ENCODE measurements at regions not wholly inside any gene's neighbourhood (a gene's known extent, or its start where the extent isn't known, plus 50 kb on each side); places are given as distances from the start of the nearest gene placed in this dataset.

DNA sequence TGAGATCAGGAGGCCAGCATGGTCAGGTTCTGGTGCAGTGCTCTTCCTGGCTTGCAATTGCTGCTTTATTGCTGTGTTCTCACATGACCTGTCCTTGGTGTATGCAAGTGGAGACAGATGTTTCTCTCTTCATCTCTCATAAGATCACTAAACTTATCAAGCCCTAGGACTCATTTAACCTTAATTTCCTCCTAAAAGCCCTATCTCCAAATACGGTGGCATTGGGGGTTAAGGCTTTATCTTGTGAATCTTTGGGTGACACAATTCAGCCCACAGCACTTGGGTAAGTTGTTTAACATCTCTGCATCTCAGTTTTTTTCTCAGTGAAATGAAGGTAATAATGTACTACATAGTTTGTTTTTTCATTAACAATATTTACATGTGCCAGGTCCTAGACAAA is 152.4 kb downstream of the RWDD3 start:
- WGBS (ENCODE audit: insufficient coverage, low coverage, missing lambda C conversion rate): 0% methylated on average over 1 of the region's 1 CpG
- intact Hi-C loops (cut with micrococcal nuclease): no loop called here
- no peak for TF ChIP-seq ZNF668 (CRISPR knock-in tag; IDR thresholded peaks at IDR 0.05)
- TF ChIP-seq ZBED1 (IDR thresholded peaks at IDR 0.05): no peak
- TF ChIP-seq ELF2 (CRISPR knock-in tag; IDR thresholded peaks at IDR 0.05): no peak

DNA sequence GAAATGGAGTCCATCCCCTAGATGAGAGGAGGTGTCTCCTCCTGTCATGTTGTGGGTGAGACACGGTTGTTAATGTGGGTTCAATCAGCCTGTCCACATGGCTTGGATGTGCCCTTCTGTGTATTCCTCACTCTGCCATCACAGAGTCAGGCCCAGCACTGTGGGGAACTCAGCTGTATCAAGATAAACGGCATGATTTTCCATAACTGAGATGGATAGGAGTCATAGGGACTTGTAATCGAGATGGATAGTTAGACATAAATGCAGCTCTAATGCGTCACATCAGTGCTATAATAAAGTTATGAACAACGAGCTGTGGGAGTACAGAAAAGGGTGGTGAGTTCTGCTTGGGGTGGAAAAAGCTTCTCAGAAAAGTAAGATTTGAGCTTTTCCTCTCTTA is 152.9 kb downstream of the RWDD3 start:
- H3K27me3 ChIP-seq (ENCODE audit: control insufficient read depth in 2 of 2, insufficient read depth in 2 of 2, low read length in 2 of 2): no peaks in the 10 kb centered on the region
- BruUV-seq (replicated peaks): no TSS peak
- H3K79me2 ChIP-seq (ENCODE audit: control insufficient read depth, insufficient read depth, low read length): no peaks in the 10 kb centered on the region
- H3K9me1 ChIP-seq (ENCODE audit: control insufficient read depth, insufficient read depth, low read length): no peaks in the 10 kb centered on the region
- no peak overlapping the region for H2AFZ ChIP-seq (ENCODE audit: low read depth, low read length)
- CTCF ChIA-PET (ENCODE audit: low intra/inter-chr PET ratio): no interaction called here
- no peaks in the 10 kb centered on the region for H4K20me1 ChIP-seq (replicated peaks; ENCODE audit: control insufficient read depth, insufficient read depth, low read length)
- 0% methylated on average over 5 of the region's 5 CpGs for WGBS (ENCODE audit: insufficient coverage, low coverage, missing lambda C conversion rate)
- intact Hi-C loops (cut with micrococcal nuclease): no loop called here
- no peak for FAIRE-seq
- no peak overlapping the region for H3K4me2 ChIP-seq (ENCODE audit: insufficient read depth, low read length)
- H3K4me3 ChIP-seq: no peak overlapping the region
- no peak for ATAC-seq
- no peak for TF ChIP-seq KDM4B (IDR thresholded peaks at IDR 0.05; ENCODE audit: borderline replicate concordance in 2 of 2, low read depth in 1 of 2)
- no peak overlapping the region for H3K27ac ChIP-seq (ENCODE audit: extremely low read depth, low read depth, low read length)
- no peaks in the 10 kb centered on the region for H3K4me1 ChIP-seq (replicated peaks in 1 of 2; ENCODE audit: control insufficient read depth in 2 of 2, insufficient read depth in 2 of 2, low read length in 2 of 2)
- H3K36me3 ChIP-seq (ENCODE audit: control insufficient read depth, insufficient read depth, low read length): no peaks in the 10 kb centered on the region
- no peaks in the 10 kb centered on the region for H3K9me3 ChIP-seq (replicated peaks; ENCODE audit: control insufficient read depth, insufficient read depth, low read depth, low read length)
- DNase-seq (ENCODE audit: extremely low read depth in 1 of 4, low spot score in 3 of 4): no peak
- POLR2A ChIA-PET: interaction anchor here (0.7 kb wide), 1 partner anchor 1594 kb away, joined by 3 read pairs; no protein-coding TSS in a partner anchor
- no peak overlapping the region for H3K9ac ChIP-seq (ENCODE audit: insufficient read depth in 1 of 2, low read depth in 2 of 2, low read length in 2 of 2)
- in situ Hi-C loops (cut with MboI): no loop called here

More for the DNA sequence above, 152.4 kb downstream of the RWDD3 start:
- H3K27me3 ChIP-seq (ENCODE audit: control insufficient read depth in 2 of 2, insufficient read depth in 2 of 2, low read length in 2 of 2): no peaks in the 10 kb centered on the region
- H3K27ac ChIP-seq (ENCODE audit: extremely low read depth, low read depth, low read length): no peak overlapping the region
- H3K9ac ChIP-seq (ENCODE audit: insufficient read depth in 1 of 2, low read depth in 2 of 2, low read length in 2 of 2): no peak overlapping the region
- no peaks in the 10 kb centered on the region for H3K36me3 ChIP-seq (ENCODE audit: control insufficient read depth, insufficient read depth, low read length)
- no peak overlapping the region for H2AFZ ChIP-seq (ENCODE audit: low read depth, low read length)
- no peak overlapping the region for H3K4me3 ChIP-seq
- CTCF ChIA-PET (ENCODE audit: low intra/inter-chr PET ratio): no interaction called here
- H3K4me2 ChIP-seq (ENCODE audit: insufficient read depth, low read length): no peak overlapping the region
- no peaks in the 10 kb centered on the region for H3K79me2 ChIP-seq (ENCODE audit: control insufficient read depth, insufficient read depth, low read length)
- no peaks in the 10 kb centered on the region for H3K9me1 ChIP-seq (ENCODE audit: control insufficient read depth, insufficient read depth, low read length)
- no peaks in the 10 kb centered on the region for H3K4me1 ChIP-seq (replicated peaks in 1 of 2; ENCODE audit: control insufficient read depth in 2 of 2, insufficient read depth in 2 of 2, low read length in 2 of 2)
- H4K20me1 ChIP-seq (replicated peaks; ENCODE audit: control insufficient read depth, insufficient read depth, low read length): no peaks in the 10 kb centered on the region
- no TSS peak for BruUV-seq (replicated peaks)
- no peaks in the 10 kb centered on the region for H3K9me3 ChIP-seq (replicated peaks; ENCODE audit: control insufficient read depth, insufficient read depth, low read depth, low read length)
- DNase-seq (ENCODE audit: extremely low read depth in 1 of 4, low spot score in 3 of 4) (no peak), FAIRE-seq (no peak), ATAC-seq (no peak)
- POLR2A ChIA-PET: no interaction called here
- in situ Hi-C loops (cut with MboI): no loop called here
